ENCODE measurements at regions not wholly inside any gene's neighbourhood (a gene's known extent, or its start where the extent isn't known, plus 50 kb on each side); places are given as distances from the start of the nearest gene placed in this dataset.

- no peak for DNase-seq (ENCODE audit: low read depth in 2 of 2)
These were observed 244.4 kb upstream of the VRK2 start for GRCh38 chr2:57802243-57802642.

- no peak for DNase-seq (ENCODE audit: low read depth in 2 of 2)
These were observed 241.6 kb upstream of the VRK2 start for GRCh38 chr2:57804971-57805370.

- no peak for DNase-seq (ENCODE audit: low read depth in 2 of 2)
These were observed 240.1 kb upstream of the VRK2 start for GRCh38 chr2:57806449-57806968.

- no peak for DNase-seq (ENCODE audit: low read depth in 2 of 2)
These were observed 237.4 kb upstream of the VRK2 start for GRCh38 chr2:57809230-57809629.

- no peak for DNase-seq (ENCODE audit: low read depth in 2 of 2)
These were observed 225.5 kb upstream of the VRK2 start for GRCh38 chr2:57821088-57821487.

- DNase-seq (ENCODE audit: low read depth in 2 of 2), result no peak
These were observed 218.4 kb upstream of the VRK2 start for GRCh38 chr2:57828221-57828620.

- no peak for DNase-seq (ENCODE audit: low read depth in 2 of 2)
These were observed 211.9 kb upstream of the VRK2 start for GRCh38 chr2:57834666-57835065.

- DNase-seq (ENCODE audit: low read depth in 2 of 2), result no peak
These were observed 204.1 kb upstream of the VRK2 start for GRCh38 chr2:57842531-57842930.

- no peak for DNase-seq (ENCODE audit: low read depth in 2 of 2)
These were observed 203.4 kb upstream of the VRK2 start for GRCh38 chr2:57843158-57843557.

GRCh38 chr2:57848723-57849122, 197.9 kb upstream of the VRK2 start:
- DNase-seq (ENCODE audit: low read depth in 2 of 2), result no peak

GRCh38 chr2:57849843-57850242, 196.8 kb upstream of the VRK2 start:
- no peak for DNase-seq (ENCODE audit: low read depth in 2 of 2)

GRCh38 chr2:57850415-57851130, 196.0 kb upstream of the VRK2 start:
- no peak for DNase-seq (ENCODE audit: low read depth in 2 of 2)

- no peak for DNase-seq (ENCODE audit: low read depth in 2 of 2)
These were observed 191.4 kb upstream of the VRK2 start for GRCh38 chr2:57855212-57855611.

- no peak for DNase-seq (ENCODE audit: low read depth in 2 of 2)
These were observed 186.9 kb upstream of the VRK2 start for GRCh38 chr2:57859755-57860154.

- no peak for DNase-seq (ENCODE audit: low read depth in 2 of 2)
These were observed 184.5 kb upstream of the VRK2 start for GRCh38 chr2:57862153-57862552.

GRCh38 chr2:57862727-57863126, 183.9 kb upstream of the VRK2 start:
- no peak for DNase-seq (ENCODE audit: low read depth in 2 of 2)

- peak in 1 of 2 donors; percentile 84 for DNase-seq (ENCODE audit: low read depth in 2 of 2)
These were observed 181.7 kb upstream of the VRK2 start for GRCh38 chr2:57864926-57865325.

GRCh38 chr2:57867730-57868129, 178.9 kb upstream of the VRK2 start:
- no peak for DNase-seq (ENCODE audit: low read depth in 2 of 2)

- no peak for DNase-seq (ENCODE audit: low read depth in 2 of 2)
These were observed 177.9 kb upstream of the VRK2 start for GRCh38 chr2:57868619-57869139.

- no peak for DNase-seq (ENCODE audit: low read depth in 2 of 2)
These were observed 176.8 kb upstream of the VRK2 start for GRCh38 chr2:57869758-57870344.

- no peak for DNase-seq (ENCODE audit: low read depth in 2 of 2)
These were observed 170.3 kb upstream of the VRK2 start for GRCh38 chr2:57876313-57876712.

- DNase-seq (ENCODE audit: low read depth in 2 of 2), result no peak
These were observed 168.8 kb upstream of the VRK2 start for GRCh38 chr2:57877811-57878170.

Measured in lung microvascular endothelial cell (primary cell).